Muscle layer of colon (tissue), 2 donors: ENCODE measurements at regions not wholly inside any gene's neighbourhood (a gene's known extent, or its start where the extent isn't known, plus 50 kb on each side); places are given as distances from the start of the nearest gene placed in this dataset.

Experiments
- H3K27ac ChIP-seq: one replicate; pipeline ENCODE4 v1.7.0; 2013; ENCODE audit warnings: low read depth, mild to moderate bottlenecking, low read length, moderate library complexity
- H3K27me3 ChIP-seq, 2 donors: one replicate each; pipeline ENCODE4 v1.7.0; 2013; ENCODE audit warnings: low read length in 2 of 2, mild to moderate bottlenecking in 2 of 2; ENCODE audit not compliant: insufficient read depth in 2 of 2, control insufficient read depth in 1 of 2
- H3K36me3 ChIP-seq: one replicate; pipeline ENCODE4 v1.7.0; 2013; ENCODE audit warnings: mild to moderate bottlenecking, low read length; ENCODE audit not compliant: insufficient read depth
- H3K4me1 ChIP-seq: one replicate; pipeline ENCODE4 v1.7.0; 2013; ENCODE audit warnings: mild to moderate bottlenecking, low read length; ENCODE audit not compliant: insufficient read depth
- H3K4me3 ChIP-seq, 2 donors: one replicate each; pipeline ENCODE4 v1.7.0; 2013; ENCODE audit warnings: low read length in 2 of 2, low read depth in 1 of 2, mild to moderate bottlenecking in 1 of 2, moderate library complexity in 1 of 2
- H3K9ac ChIP-seq: one replicate; pipeline ENCODE4 v1.7.0; 2013; ENCODE audit warnings: low read length
- H3K9me3 ChIP-seq: one replicate; pipeline ENCODE4 v1.7.0; 2013; ENCODE audit warnings: mild to moderate bottlenecking, low read length
- donor health status: abdominal sarcoma.
- donor health status: Adenocarcinoma of cecum.

GRCh38 chr4:66921433-66921832 is 623.9 kb downstream of the CENPC start:
- Histone ChIP-seq H3K4me1 (no peaks in the 10 kb centered on the region), H3K9ac (no peak overlapping the region), H3K27me3 (no peaks in the 10 kb centered on the region), H3K27ac (no peak overlapping the region), H3K36me3 (no peaks in the 10 kb centered on the region), H3K9me3 (no peaks in the 10 kb centered on the region), H3K4me3 (no peak overlapping the region)

- Histone ChIP-seq H3K36me3 (no peaks in the 10 kb centered on the region), H3K9ac (no peak overlapping the region), H3K9me3 (no peaks in the 10 kb centered on the region), H3K4me3 (no peak overlapping the region), H3K27ac (no peak overlapping the region), H3K4me1 (no peaks in the 10 kb centered on the region), H3K27me3 (no peaks in the 10 kb centered on the region)
These were observed 624.8 kb downstream of the CENPC start for GRCh38 chr4:66920514-66920913.

- Histone ChIP-seq H3K27ac (no peak overlapping the region), H3K36me3 (no peaks in the 10 kb centered on the region), H3K9ac (no peak overlapping the region), H3K9me3 (no peaks in the 10 kb centered on the region), H3K4me1 (no peaks in the 10 kb centered on the region), H3K4me3 (no peak overlapping the region), H3K27me3 (no peaks in the 10 kb centered on the region)
These were observed 633.4 kb downstream of the CENPC start for GRCh38 chr4:66911880-66912279.

GRCh38 chr4:66906314-66906713 is 639.0 kb downstream of the CENPC start:
- no peaks in the 10 kb centered on the region for H3K9me3 ChIP-seq
- no peaks in the 10 kb centered on the region for H3K36me3 ChIP-seq
- H3K4me3 ChIP-seq: no peak overlapping the region
- no peak overlapping the region for H3K9ac ChIP-seq
- H3K27ac ChIP-seq: no peak overlapping the region
- H3K4me1 ChIP-seq: no peaks in the 10 kb centered on the region
- no peaks in the 10 kb centered on the region for H3K27me3 ChIP-seq

GRCh38 chr4:66899422-66900065 is 645.8 kb downstream of the CENPC start:
- Histone ChIP-seq H3K27ac (no peak overlapping the region), H3K4me3 (no peak overlapping the region), H3K9me3 (no peaks in the 10 kb centered on the region), H3K36me3 (no peaks in the 10 kb centered on the region), H3K27me3 (no peaks in the 10 kb centered on the region), H3K9ac (no peak overlapping the region), H3K4me1 (no peaks in the 10 kb centered on the region)

- H3K4me1 ChIP-seq: no peaks in the 10 kb centered on the region
- H3K9me3 ChIP-seq: no peaks in the 10 kb centered on the region
- no peaks in the 10 kb centered on the region for H3K27me3 ChIP-seq
- no peaks in the 10 kb centered on the region for H3K36me3 ChIP-seq
- H3K4me3 ChIP-seq: no peak overlapping the region
- no peak overlapping the region for H3K9ac ChIP-seq
- H3K27ac ChIP-seq: no peak overlapping the region
These were observed 651.5 kb downstream of the CENPC start for GRCh38 chr4:66893807-66894206.

- H3K4me3 ChIP-seq: no peak overlapping the region
- H3K36me3 ChIP-seq: no peaks in the 10 kb centered on the region
- no peak overlapping the region for H3K9ac ChIP-seq
- H3K9me3 ChIP-seq: no peaks in the 10 kb centered on the region
- no peak overlapping the region for H3K27ac ChIP-seq
- no peaks in the 10 kb centered on the region for H3K27me3 ChIP-seq
- no peaks in the 10 kb centered on the region for H3K4me1 ChIP-seq
These were observed 658.2 kb downstream of the CENPC start for GRCh38 chr4:66887061-66887460.

GRCh38 chr4:66885501-66886165 is 659.7 kb downstream of the CENPC start:
- no peak overlapping the region for H3K9ac ChIP-seq
- H3K27ac ChIP-seq: no peak overlapping the region
- no peaks in the 10 kb centered on the region for H3K4me1 ChIP-seq
- H3K36me3 ChIP-seq: no peaks in the 10 kb centered on the region
- no peaks in the 10 kb centered on the region for H3K27me3 ChIP-seq
- H3K4me3 ChIP-seq: no peak overlapping the region
- H3K9me3 ChIP-seq: no peaks in the 10 kb centered on the region

GRCh38 chr4:66876946-66877345 is 668.4 kb downstream of the CENPC start:
- H3K4me1 ChIP-seq: no peaks in the 10 kb centered on the region
- no peaks in the 10 kb centered on the region for H3K27me3 ChIP-seq
- H3K27ac ChIP-seq: no peak overlapping the region
- H3K4me3 ChIP-seq: no peak overlapping the region
- H3K9me3 ChIP-seq: no peaks in the 10 kb centered on the region
- H3K9ac ChIP-seq: no peak overlapping the region
- no peaks in the 10 kb centered on the region for H3K36me3 ChIP-seq

GRCh38 chr4:66872661-66873060 is 672.6 kb downstream of the CENPC start:
- H3K27ac ChIP-seq: no peak overlapping the region
- H3K27me3 ChIP-seq: no peaks in the 10 kb centered on the region
- H3K4me3 ChIP-seq: no peak overlapping the region
- no peaks in the 10 kb centered on the region for H3K36me3 ChIP-seq
- no peaks in the 10 kb centered on the region for H3K9me3 ChIP-seq
- no peaks in the 10 kb centered on the region for H3K4me1 ChIP-seq
- no peak overlapping the region for H3K9ac ChIP-seq

- H3K27ac ChIP-seq: no peak overlapping the region
- H3K4me3 ChIP-seq: no peak overlapping the region
- H3K36me3 ChIP-seq: no peaks in the 10 kb centered on the region
- no peak overlapping the region for H3K9ac ChIP-seq
- H3K27me3 ChIP-seq: no peaks in the 10 kb centered on the region
- H3K9me3 ChIP-seq: no peaks in the 10 kb centered on the region
- no peaks in the 10 kb centered on the region for H3K4me1 ChIP-seq
These were observed 681.8 kb downstream of the CENPC start for GRCh38 chr4:66863481-66863880.

GRCh38 chr4:66855956-66856355 is 689.3 kb downstream of the CENPC start:
- Histone ChIP-seq H3K9me3 (no peaks in the 10 kb centered on the region), H3K36me3 (no peaks in the 10 kb centered on the region), H3K9ac (no peak overlapping the region), H3K27me3 (no peaks in the 10 kb centered on the region), H3K4me3 (no peak overlapping the region), H3K4me1 (no peaks in the 10 kb centered on the region), H3K27ac (no peak overlapping the region)
